ENCODE measurements at regions not wholly inside any gene's neighbourhood (a gene's known extent, or its start where the extent isn't known, plus 50 kb on each side); places are given as distances from the start of the nearest gene placed in this dataset.

DNA sequence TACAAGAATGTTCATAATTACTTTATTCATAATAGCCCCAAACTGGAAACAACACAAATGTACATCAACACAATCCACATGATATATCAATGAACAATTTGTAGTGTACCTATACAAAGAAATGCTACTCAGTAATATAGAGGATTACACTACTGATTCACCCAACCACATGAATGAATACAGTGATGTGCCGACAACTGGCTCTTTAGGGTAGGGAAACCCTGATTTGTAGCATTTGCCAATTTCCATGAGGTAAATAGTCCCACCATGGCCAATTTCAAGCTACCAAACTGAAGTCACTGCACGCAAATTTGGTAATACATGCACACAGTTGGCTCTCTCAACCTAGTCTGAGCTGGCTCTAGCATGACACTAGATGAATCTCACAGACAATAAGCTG lies 190.4 kb upstream of the KRR1 start:
- POLR2A ChIA-PET (ENCODE audit: unreplicated experiment) = no interaction called here
- WGBS, 2 experiments (ENCODE audit: extremely low coverage in 2 of 2, insufficient read length in 1 of 2) = 100% methylated on average over 1 of the region's 2 CpGs; no CpG with 5 or more reads in 1 of the 2 experiments
- no peak for DNase-seq
- Histone ChIP-seq H3K18ac (ENCODE audit: low read depth, low read length) (no peak overlapping the region), H3K27ac (ENCODE audit: insufficient read depth, low read length) (no peak overlapping the region), H4K8ac (ENCODE audit: low read depth in 2 of 2, low read length in 2 of 2) (0 out of 4 replicates have a peak overlapping the region, but pooled peaks of 1 of the 2 experiments have one; percentile 0), H3K23ac (ENCODE audit: low read depth, low read length) (no peak overlapping the region), H3K27me3 (ENCODE audit: control insufficient read depth, insufficient read depth, low read length) (no peaks in the 10 kb centered on the region), H2BK120ac (ENCODE audit: low read depth, low read length) (peak overlapping the region; percentile 39; the same call in 1 of the 2 replicates), H3K4ac (ENCODE audit: low read depth, low read length) (peak overlapping the region; percentile 11; the same call in 1 of the 2 replicates), H3K4me3 (ENCODE audit: insufficient read depth, low read depth, low read length) (no peak overlapping the region), H4K5ac (ENCODE audit: low read depth, low read length) (no peak overlapping the region), H2AK9ac (replicated peaks; ENCODE audit: low read depth, low read length, poor library complexity) (no peak overlapping the region), H3K79me1 (ENCODE audit: low read depth in 1 of 2, low read length in 2 of 2) (no peaks in the 10 kb centered on the region), H2BK20ac (ENCODE audit: low read depth, low read length) (peak overlapping the region; percentile 20; the same call in 1 of the 2 replicates), H2AFZ (replicated peaks; ENCODE audit: low read length, poor library complexity) (no peak overlapping the region), H3K14ac (replicated peaks; ENCODE audit: low read depth, low read length) (no peak overlapping the region), H4K91ac (ENCODE audit: insufficient read depth, low read depth, low read length) (peak overlapping the region; percentile 32; the same call in 1 of the 2 replicates), H3K9me1 (ENCODE audit: insufficient read depth, low read length) (no peaks in the 10 kb centered on the region), H2BK15ac (ENCODE audit: low read depth, low read length) (peak overlapping the region; percentile 24; the same call in 1 of the 3 replicates), H3K9me3 (ENCODE audit: control insufficient read depth, insufficient read depth, low read length) (no peaks in the 10 kb centered on the region), H3K56ac (ENCODE audit: extremely low read depth, insufficient read depth, low read length) (no peak overlapping the region), H2BK5ac (ENCODE audit: low read depth, low read length, poor library complexity, severe bottlenecking) (no peak overlapping the region), H2AK5ac (ENCODE audit: low read depth, low read length) (0 out of 2 replicates have a peak overlapping the region, but pooled peaks have one; percentile 25), H3K36me3 (ENCODE audit: control insufficient read depth, insufficient read depth, low read length) (peaks cover 1% of the 10 kb centered on the region; the same call in 1 of the 2 replicates), H3K4me2 (ENCODE audit: low read depth, low read length) (no peak overlapping the region), H4K20me1 (ENCODE audit: insufficient read depth, low read length) (no peaks in the 10 kb centered on the region), H3K9ac (ENCODE audit: low read depth, low read length) (no peak overlapping the region), H3K4me1 (ENCODE audit: control insufficient read depth, insufficient read depth, low read length) (peaks cover 3% of the 10 kb centered on the region; the same call in 1 of the 2 replicates)
- dilution Hi-C loops (cut with HindIII; ENCODE audit: low sequenced_read_pairs, unreplicated experiment) = no loop called here
- intact Hi-C loops (cut with micrococcal nuclease) = no loop called here
- CTCF ChIA-PET = no interaction called here
- no peak for ATAC-seq (ENCODE audit: low read depth)
- in situ Hi-C loops (cut with MboI; ENCODE audit: low sequenced_read_pairs) = no loop called here
- no peak for TF ChIP-seq CHD1 (IDR thresholded peaks at IDR 0.05; ENCODE audit: low read depth, low read length)
- no peak for TF ChIP-seq RFX5 (IDR thresholded peaks at IDR 0.05; ENCODE audit: low read depth, low read length)
- TF ChIP-seq RAD21 (IDR thresholded peaks at IDR 0.05; ENCODE audit: low read length) = no peak
- TF ChIP-seq MAFK (IDR thresholded peaks at IDR 0.05; ENCODE audit: low read depth, low read length) = no peak
- TF ChIP-seq POLR2A (IDR thresholded peaks at IDR 0.05; ENCODE audit: low read depth, low read length) = no peak
- TF ChIP-seq MXI1 (IDR thresholded peaks at IDR 0.05; ENCODE audit: borderline replicate concordance, low read depth, low read length) = no peak
- no peak for TF ChIP-seq CEBPB (IDR thresholded peaks at IDR 0.05; ENCODE audit: low read depth, low read length)
- TF ChIP-seq, protein P1, sequence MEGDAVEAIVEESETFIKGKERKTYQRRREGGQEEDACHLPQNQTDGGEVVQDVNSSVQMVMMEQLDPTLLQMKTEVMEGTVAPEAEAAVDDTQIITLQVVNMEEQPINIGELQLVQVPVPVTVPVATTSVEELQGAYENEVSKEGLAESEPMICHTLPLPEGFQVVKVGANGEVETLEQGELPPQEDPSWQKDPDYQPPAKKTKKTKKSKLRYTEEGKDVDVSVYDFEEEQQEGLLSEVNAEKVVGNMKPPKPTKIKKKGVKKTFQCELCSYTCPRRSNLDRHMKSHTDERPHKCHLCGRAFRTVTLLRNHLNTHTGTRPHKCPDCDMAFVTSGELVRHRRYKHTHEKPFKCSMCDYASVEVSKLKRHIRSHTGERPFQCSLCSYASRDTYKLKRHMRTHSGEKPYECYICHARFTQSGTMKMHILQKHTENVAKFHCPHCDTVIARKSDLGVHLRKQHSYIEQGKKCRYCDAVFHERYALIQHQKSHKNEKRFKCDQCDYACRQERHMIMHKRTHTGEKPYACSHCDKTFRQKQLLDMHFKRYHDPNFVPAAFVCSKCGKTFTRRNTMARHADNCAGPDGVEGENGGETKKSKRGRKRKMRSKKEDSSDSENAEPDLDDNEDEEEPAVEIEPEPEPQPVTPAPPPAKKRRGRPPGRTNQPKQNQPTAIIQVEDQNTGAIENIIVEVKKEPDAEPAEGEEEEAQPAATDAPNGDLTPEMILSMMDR (conservative IDR thresholded peaks at IDR 0.05; ENCODE audit: low read depth, low read length) = no peak
- no TSS peak for BruUV-seq (replicated peaks)
